Esophagus muscularis mucosa (tissue), 4 donors: ENCODE measurements at regions not wholly inside any gene's neighbourhood (a gene's known extent, or its start where the extent isn't known, plus 50 kb on each side); places are given as distances from the start of the nearest gene placed in this dataset.

Experiments
- CTCF ChIP-seq, 3 experiments: fragments of 200-600 bp in 2 of 3; fragments of 450-650 bp in 1 of 3; sonication (generic) in 2 of 3; IDR thresholded peaks; one replicate each; pipeline ENCODE4 v1.5.1; 2017 to 2019; ENCODE audit warnings: antibody characterized with exemption in 3 of 3, mild to moderate bottlenecking in 2 of 3, moderate library complexity in 1 of 3
- EP300 ChIP-seq: sonication (generic); formaldehyde crosslinking; IDR thresholded peaks from one replicate; pipeline ENCODE4 v1.6.1; 2017; ENCODE audit warnings: antibody characterized with exemption
- POLR2A ChIP-seq: fragments of 450-650 bp; IDR thresholded peaks from one replicate; pipeline ENCODE4 v1.6.1; 2017; ENCODE audit warnings: antibody characterized with exemption, moderate library complexity, mild to moderate bottlenecking, low read depth
- POLR2AphosphoS5 ChIP-seq, 2 donors: sonication (generic); formaldehyde crosslinking; IDR thresholded peaks; one replicate each; pipeline ENCODE4 v1.6.1; 2017; ENCODE audit warnings: antibody characterized with exemption in 2 of 2

GRCh38 chr5:50535393-50535792 is 94.3 kb upstream of the EMB start:
- TF ChIP-seq POLR2A (no peak), POLR2AphosphoS5 (IDR thresholded peaks at IDR 0.05) (no peak), CTCF (IDR thresholded peaks at IDR 0.05) (no peak), EP300 (no peak)
